Fibroblast of mammary gland (primary cell): ENCODE measurements at regions not wholly inside any gene's neighbourhood (a gene's known extent, or its start where the extent isn't known, plus 50 kb on each side); places are given as distances from the start of the nearest gene placed in this dataset.

Experiments used
- DNase-seq: peaks from one replicate; pipeline ENCODE4 v3.0.0-alpha.2; 2010; ENCODE audit warnings: low read depth
- H3K4me3 ChIP-seq: 2 replicates; pipeline ENCODE4 v1.5.1; 2011; ENCODE audit warnings: low read depth, mild to moderate bottlenecking, low read length, moderate library complexity; ENCODE audit not compliant: control insufficient read depth
- TF ChIP-seq, protein P1 (sequence below): conservative IDR thresholded peaks from 2 replicates; pipeline ENCODE4 v1.5.1; 2011; ENCODE audit warnings: low read depth, low read length, inconsistent platforms; ENCODE audit not compliant: control insufficient read depth, insufficient read depth

DNA sequence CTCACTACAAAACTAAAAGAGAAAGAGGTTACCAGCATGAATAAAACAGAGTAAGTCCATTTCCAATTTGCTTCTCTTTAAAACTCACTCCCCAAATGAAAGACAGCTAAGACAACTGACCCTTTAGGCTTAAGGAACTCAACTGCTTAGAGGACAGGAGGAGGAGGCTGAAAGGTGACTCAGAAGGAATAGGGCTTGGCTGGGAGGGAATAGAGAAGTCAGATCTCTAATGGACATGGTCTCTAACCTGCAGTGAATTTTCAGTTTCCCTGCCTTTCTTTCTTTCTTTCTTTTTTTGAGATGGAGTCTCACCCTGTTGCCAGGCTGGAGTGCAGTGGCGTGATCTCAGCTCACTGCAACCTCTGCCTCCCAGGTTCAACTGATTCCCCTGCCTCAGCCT is 261.8 kb upstream of the CLINT1 start:
- no peak overlapping the region for H3K4me3 ChIP-seq
- DNase-seq = peak; percentile 69
- TF ChIP-seq, protein P1, sequence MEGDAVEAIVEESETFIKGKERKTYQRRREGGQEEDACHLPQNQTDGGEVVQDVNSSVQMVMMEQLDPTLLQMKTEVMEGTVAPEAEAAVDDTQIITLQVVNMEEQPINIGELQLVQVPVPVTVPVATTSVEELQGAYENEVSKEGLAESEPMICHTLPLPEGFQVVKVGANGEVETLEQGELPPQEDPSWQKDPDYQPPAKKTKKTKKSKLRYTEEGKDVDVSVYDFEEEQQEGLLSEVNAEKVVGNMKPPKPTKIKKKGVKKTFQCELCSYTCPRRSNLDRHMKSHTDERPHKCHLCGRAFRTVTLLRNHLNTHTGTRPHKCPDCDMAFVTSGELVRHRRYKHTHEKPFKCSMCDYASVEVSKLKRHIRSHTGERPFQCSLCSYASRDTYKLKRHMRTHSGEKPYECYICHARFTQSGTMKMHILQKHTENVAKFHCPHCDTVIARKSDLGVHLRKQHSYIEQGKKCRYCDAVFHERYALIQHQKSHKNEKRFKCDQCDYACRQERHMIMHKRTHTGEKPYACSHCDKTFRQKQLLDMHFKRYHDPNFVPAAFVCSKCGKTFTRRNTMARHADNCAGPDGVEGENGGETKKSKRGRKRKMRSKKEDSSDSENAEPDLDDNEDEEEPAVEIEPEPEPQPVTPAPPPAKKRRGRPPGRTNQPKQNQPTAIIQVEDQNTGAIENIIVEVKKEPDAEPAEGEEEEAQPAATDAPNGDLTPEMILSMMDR = no peak

DNA sequence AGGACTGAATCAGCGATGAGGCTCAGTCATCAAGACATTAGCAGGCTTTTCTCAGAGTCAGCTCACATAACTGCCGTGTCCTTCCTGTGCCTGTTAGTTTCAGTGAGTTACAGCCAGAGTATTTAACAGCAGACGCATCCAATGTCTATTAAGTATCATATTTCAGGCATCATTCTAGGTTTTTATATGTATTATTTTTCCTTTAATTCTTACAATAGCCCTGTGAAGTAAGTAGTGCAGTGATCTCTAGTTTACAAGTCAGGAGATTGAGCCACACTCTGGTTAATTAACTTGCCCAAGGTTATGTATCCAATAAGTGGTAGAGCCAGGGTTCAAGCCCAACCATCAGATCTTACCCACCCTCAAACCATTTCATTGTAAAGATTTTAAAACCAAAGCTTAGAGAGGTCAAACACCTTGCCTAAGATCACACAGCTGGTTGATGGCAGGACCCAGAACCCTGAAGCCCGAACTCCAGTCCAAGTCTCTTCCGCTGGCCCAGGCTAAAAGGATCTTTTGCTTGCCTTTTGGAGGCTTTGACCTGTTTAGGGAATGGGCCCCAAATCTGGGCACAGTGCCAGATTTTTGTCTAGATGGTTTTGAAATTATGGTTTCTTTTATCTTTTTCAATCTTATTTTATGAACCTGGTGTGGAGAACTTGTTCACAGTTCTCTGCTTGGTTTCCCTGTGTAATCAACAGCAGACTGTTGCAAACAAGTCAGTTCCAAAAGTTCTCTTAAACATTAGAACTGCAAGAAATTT is 261.2 kb upstream of the CLINT1 start:
- DNase-seq = peak; percentile 92
- H3K4me3 ChIP-seq = no peak overlapping the region
- TF ChIP-seq, protein P1 = no peak

DNA sequence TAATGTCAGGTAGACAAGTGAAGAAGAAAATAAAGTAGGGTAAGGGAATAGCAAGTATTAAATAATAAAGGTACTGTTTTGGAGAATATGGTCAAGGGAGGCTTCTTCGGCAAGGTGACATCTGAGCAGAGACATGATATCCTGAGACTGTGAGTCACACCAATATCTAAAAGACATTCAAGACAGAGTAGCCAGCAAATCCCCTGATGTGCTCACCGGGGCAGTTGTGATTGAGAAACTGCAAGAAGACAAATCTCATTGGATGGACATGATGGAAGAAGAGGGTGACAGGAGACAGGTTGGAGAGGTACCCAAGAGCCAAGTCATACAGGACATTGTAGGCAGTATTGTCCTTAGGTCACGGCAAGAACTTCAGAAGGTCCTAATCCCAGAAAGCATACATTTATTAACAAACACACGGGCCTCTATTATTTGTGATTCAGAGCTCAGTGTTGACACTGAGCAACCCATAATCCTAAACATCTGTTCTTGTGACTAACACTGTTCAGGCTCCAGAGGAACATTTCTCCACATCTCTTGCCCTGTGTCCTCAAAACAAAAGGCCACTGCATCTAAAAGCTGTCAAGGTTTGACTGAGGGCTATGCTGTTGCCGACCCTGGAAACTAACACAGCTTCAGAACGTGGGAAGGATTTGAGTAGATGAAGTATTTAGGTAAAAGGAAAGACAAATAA is 258.7 kb upstream of the CLINT1 start:
- DNase-seq = peak; percentile 97
- TF ChIP-seq, protein P1 = no peak
- no peak overlapping the region for H3K4me3 ChIP-seq

DNA sequence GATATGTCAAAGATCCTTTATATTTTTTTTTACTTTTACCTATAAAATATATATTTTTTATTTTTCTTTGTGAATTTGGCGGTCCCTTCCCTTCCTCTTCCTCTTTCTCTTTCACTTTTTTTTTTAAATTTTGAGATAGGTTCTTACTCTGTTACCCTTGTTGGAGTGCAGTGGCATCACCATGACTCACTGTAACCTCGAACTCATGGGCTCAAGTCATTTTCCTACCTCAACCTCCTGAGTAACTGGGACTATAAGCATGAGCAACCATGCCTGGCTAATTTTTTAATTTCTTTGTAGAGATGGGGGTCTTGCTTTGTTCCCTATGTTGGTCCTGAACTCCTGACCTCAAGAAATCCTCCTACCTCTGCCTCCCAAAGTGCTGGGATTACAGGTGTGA is 258.0 kb upstream of the CLINT1 start:
- H3K4me3 ChIP-seq = no peak overlapping the region
- TF ChIP-seq, protein P1 = no peak
- DNase-seq = peak; percentile 69

DNA sequence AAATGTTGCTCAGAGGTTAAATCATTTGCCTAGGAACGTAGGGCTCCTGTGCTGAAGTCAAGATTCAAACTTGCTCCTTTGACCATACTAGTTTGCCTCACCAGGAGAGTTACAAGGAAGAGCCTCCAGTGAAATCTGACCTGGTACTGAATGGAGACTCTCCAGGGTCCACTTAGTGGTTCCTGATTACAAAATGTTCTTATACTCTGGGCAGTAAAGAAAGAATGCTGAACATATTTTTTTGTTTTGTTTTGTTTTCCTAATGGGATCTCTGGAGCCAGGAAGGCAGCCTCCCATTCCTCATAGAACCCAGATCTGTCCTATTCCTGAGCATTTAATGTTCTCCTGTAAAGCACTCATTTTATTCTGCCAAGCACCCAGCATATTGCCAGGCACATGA is 256.5 kb upstream of the CLINT1 start:
- no peak overlapping the region for H3K4me3 ChIP-seq
- TF ChIP-seq, protein P1 = no peak
- DNase-seq = peak; percentile 92

DNA sequence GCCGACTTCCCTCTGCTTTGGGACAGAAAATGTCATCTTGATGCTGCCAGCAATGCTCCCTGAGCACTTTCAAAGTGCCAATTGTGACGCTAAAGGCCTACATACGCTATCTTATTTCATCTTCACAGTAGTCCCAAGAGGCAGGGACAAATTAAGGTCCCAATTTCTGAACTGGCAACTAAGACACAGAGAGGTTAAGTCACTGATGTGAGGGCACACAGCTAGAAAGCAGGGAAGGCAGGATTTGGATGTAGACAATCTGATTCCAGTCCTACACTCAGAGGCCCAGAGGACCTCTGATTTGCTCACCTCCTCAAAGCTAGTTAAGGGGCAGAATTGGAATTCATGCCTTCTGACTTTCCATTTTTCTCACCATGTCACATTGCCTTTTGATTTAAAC is 249.2 kb upstream of the CLINT1 start:
- no peak overlapping the region for H3K4me3 ChIP-seq
- TF ChIP-seq, protein P1 = no peak
- DNase-seq = no peak
